Prostate gland (tissue), 2 donors: ENCODE measurements at regions not wholly inside any gene's neighbourhood (a gene's known extent, or its start where the extent isn't known, plus 50 kb on each side); places are given as distances from the start of the nearest gene placed in this dataset.

ENCODE experiments used
- DNase-seq: peaks from one replicate; pipeline ENCODE4 v3.0.0-alpha.2; 2019; ENCODE audit warnings: low spot score
- H3K27ac ChIP-seq, 2 donors: fragments of 200-600 bp; sonication (generic); 2 replicates each; pipeline ENCODE4 v1.5.1; 2017 to 2019
- H3K27me3 ChIP-seq: fragments of 200-600 bp; sonication (generic); replicated peaks from 2 replicates; pipeline ENCODE4 v1.5.1; 2019; ENCODE audit not compliant: insufficient read depth
- H3K36me3 ChIP-seq, 2 donors: fragments of 200-600 bp; sonication (generic); 1 replicate in 1 of 2; 2 replicates in 1 of 2; pipeline versions ENCODE4 v1.5.1 to v1.8.1; 2017 to 2019
- H3K4me1 ChIP-seq: fragments of 200-600 bp; sonication (generic); replicated peaks from 2 replicates; pipeline ENCODE4 v1.5.1; 2019
- H3K4me3 ChIP-seq, 2 donors: fragments of 200-600 bp; sonication (generic); 2 replicates each; pipeline ENCODE4 v1.5.1; 2017 to 2019
- H3K9me3 ChIP-seq: fragments of 200-600 bp; sonication (generic); 2 replicates; pipeline ENCODE4 v1.5.1; 2017
- CTCF ChIP-seq, 4 experiments: fragments of 200-600 bp in 2 of 4; fragments of 450-650 bp in 2 of 4; sonication (generic) in 2 of 4; IDR thresholded peaks; 1 replicate in 3 of 4; 2 replicates in 1 of 4; pipeline ENCODE4 v1.5.1; 2016 to 2019; ENCODE audit warnings: antibody characterized with exemption in 4 of 4, mild to moderate bottlenecking in 2 of 4, moderate library complexity in 2 of 4
- POLR2A ChIP-seq: fragments of 450-650 bp; IDR thresholded peaks from one replicate; pipeline ENCODE4 v1.6.1; 2016; ENCODE audit warnings: antibody characterized with exemption, mild to moderate bottlenecking
- POLR2AphosphoS5 ChIP-seq: sonication (generic); formaldehyde crosslinking; IDR thresholded peaks from one replicate; pipeline ENCODE4 v1.6.1; 2017; ENCODE audit warnings: antibody characterized with exemption
- WGBS: methylation state at CpG from one replicate; pipeline ENCODE4 v1.1.5; 2018; 5-methylcytosine and 5-hydroxymethylcytosine counted together
- intact Hi-C: fragments of 100-400 bp; cut with DNase I; formaldehyde crosslinking; loops from one replicate; pipeline ENCODE4 v1.14.2; 2022

GRCh38 chr10:94083662-94084265 lies 90.0 kb downstream of the PLCE1 start:
- Histone ChIP-seq H3K36me3 (no peaks in the 10 kb centered on the region), H3K27ac (no peak overlapping the region), H3K4me3 (no peak overlapping the region), H3K4me1 (no peaks in the 10 kb centered on the region), H3K27me3 (no peaks in the 10 kb centered on the region), H3K9me3 (no peaks in the 10 kb centered on the region)
- no peak for DNase-seq
- TF ChIP-seq CTCF (IDR thresholded peaks at IDR 0.05) (no peak), POLR2AphosphoS5 (no peak), POLR2A (no peak)
- intact Hi-C loops: no loop called here
- 78% methylated on average over 5 of the region's 5 CpGs for WGBS

GRCh38 chr10:94084344-94084743 lies 90.6 kb downstream of the PLCE1 start:
- Histone ChIP-seq H3K27me3 (no peaks in the 10 kb centered on the region), H3K4me1 (no peaks in the 10 kb centered on the region), H3K9me3 (no peaks in the 10 kb centered on the region), H3K36me3 (no peaks in the 10 kb centered on the region), H3K4me3 (no peak overlapping the region), H3K27ac (no peak overlapping the region)
- DNase-seq: no peak
- WGBS: 73% methylated on average over 5 of the region's 5 CpGs
- intact Hi-C loops: no loop called here
- no peak for TF ChIP-seq CTCF (IDR thresholded peaks at IDR 0.05)
- TF ChIP-seq POLR2A: no peak
- TF ChIP-seq POLR2AphosphoS5: no peak

GRCh38 chr10:94085288-94085687 lies 91.6 kb downstream of the PLCE1 start:
- Histone ChIP-seq H3K27ac (no peak overlapping the region), H3K4me3 (no peak overlapping the region), H3K36me3 (no peaks in the 10 kb centered on the region), H3K4me1 (no peaks in the 10 kb centered on the region), H3K27me3 (no peaks in the 10 kb centered on the region), H3K9me3 (no peaks in the 10 kb centered on the region)
- TF ChIP-seq CTCF (IDR thresholded peaks at IDR 0.05) (no peak), POLR2AphosphoS5 (no peak), POLR2A (no peak)
- intact Hi-C loops: no loop called here
- no peak for DNase-seq
- 75% methylated on average over 4 of the region's 4 CpGs for WGBS

GRCh38 chr10:94085766-94086437 lies 92.2 kb downstream of the PLCE1 start:
- Histone ChIP-seq H3K27me3 (no peaks in the 10 kb centered on the region), H3K36me3 (no peaks in the 10 kb centered on the region), H3K4me3 (no peak overlapping the region), H3K4me1 (no peaks in the 10 kb centered on the region), H3K27ac (no peak overlapping the region), H3K9me3 (no peaks in the 10 kb centered on the region)
- 74% methylated on average over 5 of the region's 5 CpGs for WGBS
- no peak for DNase-seq
- TF ChIP-seq POLR2A (no peak), POLR2AphosphoS5 (no peak), CTCF (IDR thresholded peaks at IDR 0.05) (no peak)
- intact Hi-C loops: no loop called here

- no peak for DNase-seq
- Histone ChIP-seq H3K27me3 (no peaks in the 10 kb centered on the region), H3K9me3 (no peaks in the 10 kb centered on the region), H3K4me1 (no peaks in the 10 kb centered on the region), H3K27ac (no peak overlapping the region), H3K4me3 (no peak overlapping the region), H3K36me3 (no peaks in the 10 kb centered on the region)
- intact Hi-C loops: no loop called here
- TF ChIP-seq POLR2AphosphoS5: peak; percentile 3
- no peak for TF ChIP-seq POLR2A
- TF ChIP-seq CTCF (IDR thresholded peaks at IDR 0.05): no peak
- WGBS: 13% methylated on average over 7 of the region's 7 CpGs
Measured at GRCh38 chr10:94088926-94089381, 95.2 kb downstream of the PLCE1 start.
